Endodermal cell (in vitro differentiated cells): ENCODE measurements at regions not wholly inside any gene's neighbourhood (a gene's known extent, or its start where the extent isn't known, plus 50 kb on each side); places are given as distances from the start of the nearest gene placed in this dataset.

Experiments
- DNase-seq: peaks from one replicate; pipeline ENCODE4 v3.0.0-alpha.2; 2017
- H3K27ac ChIP-seq: 2 replicates; pipeline ENCODE4 v1.5.1; 2013; ENCODE audit warnings: mild to moderate bottlenecking, low read depth, low read length, moderate library complexity
- H3K27me3 ChIP-seq: 2 replicates; pipeline ENCODE4 v1.6.1; 2013; ENCODE audit warnings: mild to moderate bottlenecking, low read length, moderate library complexity; ENCODE audit not compliant: insufficient read depth, control insufficient read depth, poor library complexity, severe bottlenecking
- H3K36me3 ChIP-seq: 2 replicates; pipeline ENCODE4 v1.7.0; 2013; ENCODE audit warnings: mild to moderate bottlenecking, low read length, moderate library complexity; ENCODE audit not compliant: control insufficient read depth, insufficient read depth
- H3K4me1 ChIP-seq: one replicate; pipeline ENCODE4 v1.7.0; 2013; ENCODE audit warnings: low read length; ENCODE audit not compliant: control insufficient read depth, insufficient read depth
- H3K4me3 ChIP-seq: 2 replicates; pipeline ENCODE4 v1.5.1; 2013; ENCODE audit warnings: mild to moderate bottlenecking, low read length, moderate library complexity
- H3K9ac ChIP-seq: 2 replicates; pipeline ENCODE4 v1.6.1; 2013; ENCODE audit warnings: mild to moderate bottlenecking, low read length, moderate library complexity; ENCODE audit not compliant: poor library complexity, severe bottlenecking; ENCODE audit errors: extremely low read depth
- H3K9me3 ChIP-seq: 2 replicates; pipeline ENCODE4 v1.6.1; 2013; ENCODE audit warnings: mild to moderate bottlenecking, low read length, moderate library complexity; ENCODE audit not compliant: control insufficient read depth
- H3K27ac Mint-ChIP-seq: 2 replicates; pipeline ENCODE4 v1.8.0; 2020; ENCODE audit warnings: mixed read lengths
- H3K27me3 Mint-ChIP-seq: 2 replicates; pipeline ENCODE4 v1.8.0; 2021; ENCODE audit warnings: mild to moderate bottlenecking, mixed read lengths; ENCODE audit not compliant: insufficient read depth
- H3K36me3 Mint-ChIP-seq: 2 replicates; pipeline ENCODE4 v1.8.0; 2020; ENCODE audit warnings: low read depth, mixed read lengths
- H3K4me1 Mint-ChIP-seq: 2 replicates; pipeline ENCODE4 v1.8.0; 2020; ENCODE audit warnings: mixed read lengths
- H3K4me3 Mint-ChIP-seq: 2 replicates; pipeline ENCODE4 v1.8.0; 2020; ENCODE audit warnings: mild to moderate bottlenecking, moderate library complexity, mixed read lengths
- H3K9me3 Mint-ChIP-seq: 2 replicates; pipeline ENCODE4 v1.8.0; 2020; ENCODE audit warnings: mild to moderate bottlenecking, mixed read lengths
- CTCF ChIP-seq: fragments of 200-600 bp; sonication (generic); conservative IDR thresholded peaks from 2 replicates; pipeline ENCODE4 v1.5.0; 2021; ENCODE audit warnings: antibody characterized with exemption, mild to moderate bottlenecking
- WGBS, 2 experiments: methylation state at CpG; one replicate each; pipeline versions ENCODE4 v1.1.5 to v1.1.7; 2013; ENCODE audit warnings: missing lambda C conversion rate in 2 of 2, mixed read lengths in 1 of 2; ENCODE audit not compliant: insufficient coverage in 1 of 2, insufficient read length in 1 of 2; 5-methylcytosine and 5-hydroxymethylcytosine counted together

DNA sequence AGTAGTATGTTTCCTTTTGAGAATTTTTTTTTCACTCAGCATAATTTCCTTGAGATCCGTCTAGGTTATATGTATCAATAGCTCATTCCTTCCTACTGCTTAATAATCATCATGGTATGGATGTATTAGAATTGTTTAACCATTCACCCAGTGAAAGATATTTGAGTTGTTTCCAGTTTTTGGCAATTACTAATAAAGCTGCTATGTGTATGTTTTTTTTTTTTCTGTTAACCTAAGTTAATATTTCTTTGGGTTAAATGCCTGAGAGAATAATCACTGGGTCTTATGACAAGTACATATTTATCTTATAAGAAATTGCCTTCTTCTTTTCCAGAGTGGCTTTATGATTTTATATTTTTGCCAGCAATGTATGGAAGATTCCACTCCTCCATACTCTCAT is 96.4 kb upstream of the ST6GAL2 start:
- Histone ChIP-seq H3K36me3 (no peaks in the 10 kb centered on the region), H3K4me3 (no peak overlapping the region), H3K9ac (no peak overlapping the region), H3K4me1 (no peaks in the 10 kb centered on the region), H3K27ac (no peak overlapping the region), H3K9me3 (no peaks in the 10 kb centered on the region), H3K27me3 (no peaks in the 10 kb centered on the region)
- WGBS, 2 experiments = no CpG with 5 or more reads among the region's 1 CpG
- no peak for TF ChIP-seq CTCF
- Mint-ChIP-seq H3K9me3 (no peaks in the 10 kb centered on the region), H3K27ac (no peak overlapping the region), H3K36me3 (no peaks in the 10 kb centered on the region), H3K4me3 (no peak overlapping the region), H3K4me1 (no peaks in the 10 kb centered on the region), H3K27me3 (peaks cover 15% of the 10 kb centered on the region)
- no peak for DNase-seq

GRCh38 chr2:106983305-106983704 is 97.3 kb upstream of the ST6GAL2 start:
- Histone ChIP-seq H3K27me3 (no peaks in the 10 kb centered on the region), H3K9me3 (no peaks in the 10 kb centered on the region), H3K27ac (no peak overlapping the region), H3K4me3 (no peak overlapping the region), H3K9ac (no peak overlapping the region), H3K4me1 (peaks cover 3% of the 10 kb centered on the region), H3K36me3 (no peaks in the 10 kb centered on the region)
- Mint-ChIP-seq H3K4me3 (no peak overlapping the region), H3K9me3 (no peaks in the 10 kb centered on the region), H3K4me1 (peaks cover 5% of the 10 kb centered on the region), H3K27ac (no peak overlapping the region), H3K27me3 (peaks cover 15% of the 10 kb centered on the region), H3K36me3 (no peaks in the 10 kb centered on the region)
- DNase-seq = no peak
- TF ChIP-seq CTCF = no peak
- WGBS, 2 experiments = 83 to 100% methylated on average over 1 to 4 of the region's 4 CpGs

- H3K27ac ChIP-seq = no peak overlapping the region
- no peak overlapping the region for H3K9ac ChIP-seq
- no peaks in the 10 kb centered on the region for H3K27me3 ChIP-seq
- no peaks in the 10 kb centered on the region for H3K36me3 ChIP-seq
- DNase-seq = no peak
- H3K4me1 ChIP-seq = peaks cover 3% of the 10 kb centered on the region
- 94% methylated on average over 1 of the region's 1 CpG; no CpG with 5 or more reads in 1 of the 2 experiments for WGBS, 2 experiments
- TF ChIP-seq CTCF = no peak
- H3K9me3 ChIP-seq = no peaks in the 10 kb centered on the region
- Mint-ChIP-seq H3K4me3 (no peak overlapping the region), H3K36me3 (no peaks in the 10 kb centered on the region), H3K9me3 (no peaks in the 10 kb centered on the region), H3K27me3 (peaks cover 22% of the 10 kb centered on the region), H3K4me1 (peaks cover 10% of the 10 kb centered on the region), H3K27ac (no peak overlapping the region)
- H3K4me3 ChIP-seq = no peak overlapping the region
Measured at GRCh38 chr2:106988361-106988760, 102.4 kb upstream of the ST6GAL2 start.
